HG02623 (cell line): ENCODE measurements at regions not wholly inside any gene's neighbourhood (a gene's known extent, or its start where the extent isn't known, plus 50 kb on each side); places are given as distances from the start of the nearest gene placed in this dataset.
"Not testable (repeated sequence)": the region's sequence is repeated elsewhere in the genome, so short reads cannot be mapped to it uniquely, and the experiment has no call there.

Experiments
- ATAC-seq: cut with Tn5 transposase; IDR thresholded peaks from one replicate; pipeline ENCODE4 v1.9.1; 2021; ENCODE audit warnings: moderate library complexity; ENCODE audit not compliant: unreplicated experiment

- no peak for ATAC-seq
Observed at GRCh38 chr6:102732898-102733297, 1339.4 kb downstream of the GRIK2 start.

GRCh38 chr6:102722086-102722485, 1328.6 kb downstream of the GRIK2 start:
- ATAC-seq: not testable (repeated sequence)

GRCh38 chr6:102717737-102718456, 1324.4 kb downstream of the GRIK2 start:
- no peak for ATAC-seq

- no peak for ATAC-seq
Observed at GRCh38 chr6:102717252-102717651, 1323.7 kb downstream of the GRIK2 start.

GRCh38 chr6:102701019-102701418, 1307.5 kb downstream of the GRIK2 start:
- no peak for ATAC-seq

GRCh38 chr6:102686461-102686860, 1293.0 kb downstream of the GRIK2 start:
- no peak for ATAC-seq

- no peak for ATAC-seq
Observed at GRCh38 chr6:102680413-102680812, 1286.9 kb downstream of the GRIK2 start.

- ATAC-seq: no peak
Observed at GRCh38 chr6:102679865-102680264, 1286.4 kb downstream of the GRIK2 start.

- ATAC-seq: no peak
Observed at GRCh38 chr6:102677225-102677624, 1283.7 kb downstream of the GRIK2 start.

- no peak for ATAC-seq
Observed at GRCh38 chr6:102670735-102671134, 1277.2 kb downstream of the GRIK2 start.

GRCh38 chr6:102662851-102663250, 1269.3 kb downstream of the GRIK2 start:
- ATAC-seq: no peak

GRCh38 chr6:102660303-102660702, 1266.8 kb downstream of the GRIK2 start:
- ATAC-seq: no peak

GRCh38 chr6:102655823-102656222, 1262.3 kb downstream of the GRIK2 start:
- ATAC-seq: no peak

- ATAC-seq: no peak
Observed at GRCh38 chr6:102641426-102641825, 1247.9 kb downstream of the GRIK2 start.

GRCh38 chr6:102631921-102632320, 1238.4 kb downstream of the GRIK2 start:
- ATAC-seq: no peak

GRCh38 chr6:102623201-102623600, 1229.7 kb downstream of the GRIK2 start:
- no peak for ATAC-seq

- ATAC-seq: no peak
Observed at GRCh38 chr6:102619585-102619984, 1226.1 kb downstream of the GRIK2 start.

GRCh38 chr6:102582569-102582968, 1189.1 kb downstream of the GRIK2 start:
- ATAC-seq: no peak

- ATAC-seq: no peak
Observed at GRCh38 chr6:102581378-102582124, 1188.0 kb downstream of the GRIK2 start.

GRCh38 chr6:102571236-102571908, 1177.9 kb downstream of the GRIK2 start:
- no peak for ATAC-seq

- ATAC-seq: no peak
Observed at GRCh38 chr6:102562713-102563112, 1169.2 kb downstream of the GRIK2 start.

- ATAC-seq: no peak
Observed at GRCh38 chr6:102553214-102553613, 1159.7 kb downstream of the GRIK2 start.
